ENCODE measurements at regions not wholly inside any gene's neighbourhood (a gene's known extent, or its start where the extent isn't known, plus 50 kb on each side); places are given as distances from the start of the nearest gene placed in this dataset.

GRCh38 chr13:79722885-79723445, 242.0 kb downstream of the NDFIP2 start:
- TF ChIP-seq ZNF462 (CRISPR knock-in tag; IDR thresholded peaks at IDR 0.05) (no peak), EZH2 (IDR thresholded peaks at IDR 0.05; ENCODE audit: low read depth, unreplicated experiment) (no peak), REST (IDR thresholded peaks at IDR 0.05; ENCODE audit: unreplicated experiment) (no peak), CTCF (conservative IDR thresholded peaks at IDR 0.05; ENCODE audit: low read depth in 2 of 2) (no peak), POLR2AphosphoS5 (IDR thresholded peaks at IDR 0.05; ENCODE audit: low read depth) (no peak), EZH2phosphoT487 (IDR thresholded peaks at IDR 0.05; ENCODE audit: unreplicated experiment) (no peak), ZNF114 (CRISPR knock-in tag; IDR thresholded peaks at IDR 0.05) (no peak), ETS1 (IDR thresholded peaks at IDR 0.05) (no peak), NANOG (IDR thresholded peaks at IDR 0.05; ENCODE audit: borderline replicate concordance) (no peak), ZNF331 (CRISPR knock-in tag; IDR thresholded peaks at IDR 0.05; ENCODE audit: low read depth) (no peak), CREB1 (CRISPR knock-in tag; IDR thresholded peaks at IDR 0.05; ENCODE audit: low read depth) (no peak)

Data from GM23338 (cell line).